ENCODE measurements at regions not wholly inside any gene's neighbourhood (a gene's known extent, or its start where the extent isn't known, plus 50 kb on each side); places are given as distances from the start of the nearest gene placed in this dataset.
A peak's percentile ranks its signal among the peaks of the same experiment; 100 is the strongest.

DNA sequence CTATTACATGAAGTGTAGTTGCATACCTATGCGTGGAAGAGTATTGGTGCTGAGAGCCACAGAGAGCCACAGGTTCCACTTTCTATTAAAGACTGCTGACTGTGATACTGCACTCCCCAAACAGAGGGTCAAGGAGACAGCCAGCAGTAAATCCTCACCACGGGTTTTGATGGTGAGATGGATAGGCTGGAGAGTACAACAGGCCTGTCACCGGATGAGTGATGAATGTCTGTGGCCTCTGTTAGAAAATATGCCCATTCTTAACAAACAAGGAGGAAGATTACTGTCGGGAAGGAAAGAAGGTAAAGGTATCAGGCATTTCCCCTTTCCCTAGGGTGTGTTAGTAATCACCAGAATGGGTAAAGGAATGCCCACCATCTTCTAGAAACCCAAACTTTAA lies 286.5 kb downstream of the ALDH8A1 start (continued):
- TF ChIP-seq, protein P1, sequence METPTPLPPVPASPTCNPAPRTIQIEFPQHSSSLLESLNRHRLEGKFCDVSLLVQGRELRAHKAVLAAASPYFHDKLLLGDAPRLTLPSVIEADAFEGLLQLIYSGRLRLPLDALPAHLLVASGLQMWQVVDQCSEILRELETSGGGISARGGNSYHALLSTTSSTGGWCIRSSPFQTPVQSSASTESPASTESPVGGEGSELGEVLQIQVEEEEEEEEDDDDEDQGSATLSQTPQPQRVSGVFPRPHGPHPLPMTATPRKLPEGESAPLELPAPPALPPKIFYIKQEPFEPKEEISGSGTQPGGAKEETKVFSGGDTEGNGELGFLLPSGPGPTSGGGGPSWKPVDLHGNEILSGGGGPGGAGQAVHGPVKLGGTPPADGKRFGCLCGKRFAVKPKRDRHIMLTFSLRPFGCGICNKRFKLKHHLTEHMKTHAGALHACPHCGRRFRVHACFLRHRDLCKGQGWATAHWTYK (CRISPR knock-in tag; IDR thresholded peaks at IDR 0.05) = peak; percentile 38; the same call in 1 of the 2 replicates
- TF ChIP-seq ZNF583 (CRISPR knock-in tag; IDR thresholded peaks at IDR 0.05) (no peak), FOXA1 (IDR thresholded peaks at IDR 0.05; ENCODE audit: borderline replicate concordance) (no peak), BRD4 (IDR thresholded peaks at IDR 0.05) (no peak)
- TF ChIP-seq, protein P2, sequence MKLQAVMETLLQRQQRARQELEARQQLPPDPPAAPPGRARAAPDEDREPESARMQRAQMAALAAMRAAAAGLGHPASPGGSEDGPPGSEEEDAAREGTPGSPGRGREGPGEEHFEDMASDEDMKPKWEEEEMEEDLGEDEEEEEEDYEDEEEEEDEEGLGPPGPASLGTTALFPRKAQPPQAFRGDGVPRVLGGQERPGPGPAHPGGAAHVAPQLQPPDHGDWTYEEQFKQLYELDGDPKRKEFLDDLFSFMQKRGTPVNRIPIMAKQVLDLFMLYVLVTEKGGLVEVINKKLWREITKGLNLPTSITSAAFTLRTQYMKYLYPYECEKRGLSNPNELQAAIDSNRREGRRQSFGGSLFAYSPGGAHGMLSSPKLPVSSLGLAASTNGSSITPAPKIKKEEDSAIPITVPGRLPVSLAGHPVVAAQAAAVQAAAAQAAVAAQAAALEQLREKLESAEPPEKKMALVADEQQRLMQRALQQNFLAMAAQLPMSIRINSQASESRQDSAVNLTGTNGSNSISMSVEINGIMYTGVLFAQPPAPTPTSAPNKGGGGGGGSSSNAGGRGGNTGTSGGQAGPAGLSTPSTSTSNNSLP (IDR thresholded peaks at IDR 0.05; ENCODE audit: borderline replicate concordance, low read depth, low read length) = no peak
- TF ChIP-seq, protein P3, sequence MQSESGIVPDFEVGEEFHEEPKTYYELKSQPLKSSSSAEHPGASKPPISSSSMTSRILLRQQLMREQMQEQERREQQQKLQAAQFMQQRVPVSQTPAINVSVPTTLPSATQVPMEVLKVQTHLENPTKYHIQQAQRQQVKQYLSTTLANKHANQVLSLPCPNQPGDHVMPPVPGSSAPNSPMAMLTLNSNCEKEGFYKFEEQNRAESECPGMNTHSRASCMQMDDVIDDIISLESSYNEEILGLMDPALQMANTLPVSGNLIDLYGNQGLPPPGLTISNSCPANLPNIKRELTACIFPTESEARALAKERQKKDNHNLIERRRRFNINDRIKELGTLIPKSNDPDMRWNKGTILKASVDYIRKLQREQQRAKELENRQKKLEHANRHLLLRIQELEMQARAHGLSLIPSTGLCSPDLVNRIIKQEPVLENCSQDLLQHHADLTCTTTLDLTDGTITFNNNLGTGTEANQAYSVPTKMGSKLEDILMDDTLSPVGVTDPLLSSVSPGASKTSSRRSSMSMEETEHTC (IDR thresholded peaks at IDR 0.05) = no peak

DNA sequence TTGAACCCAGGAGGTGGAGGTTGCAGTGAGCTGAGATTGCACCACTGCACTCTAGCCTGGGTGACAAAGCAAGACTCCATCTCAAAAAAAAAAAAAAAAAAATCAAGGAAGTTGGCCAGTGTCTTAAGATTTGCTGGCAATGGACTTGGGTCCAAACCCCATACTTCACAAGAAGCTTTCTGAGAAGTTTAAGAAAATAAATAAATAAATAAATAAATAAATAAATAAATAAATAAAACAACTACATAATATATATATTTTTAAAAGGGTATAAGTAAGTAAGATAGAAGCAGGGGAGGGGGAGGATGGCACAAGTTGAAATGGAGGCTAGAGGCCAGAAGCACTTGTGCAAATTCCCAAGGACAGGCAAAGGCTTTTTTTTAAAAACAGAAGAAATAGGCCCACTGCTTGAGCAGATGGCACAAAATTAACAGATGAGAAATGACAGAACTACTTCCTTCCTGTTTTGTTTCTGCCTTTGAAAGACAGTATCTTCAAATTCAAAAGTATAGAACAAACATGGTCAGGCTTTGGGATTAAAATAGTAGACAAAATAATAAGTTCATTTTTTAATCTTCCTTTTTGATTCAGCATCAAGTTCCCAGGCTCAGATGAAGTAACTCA lies 287.7 kb downstream of the ALDH8A1 start:
- peaks cover 4 to 9% of the 10 kb centered on the region in 2 experiments; a peak in 4 of 5 replicates for H3K27me3 ChIP-seq (ENCODE audit: control insufficient read depth in 2 of 2, insufficient read depth in 2 of 2, low read length in 2 of 2)
- H3K9me3 ChIP-seq (replicated peaks; ENCODE audit: control insufficient read depth, insufficient read depth, low read depth, low read length) = no peaks in the 10 kb centered on the region
- no TSS peak for BruUV-seq (replicated peaks)
- no peak for DNase-seq (ENCODE audit: extremely low read depth in 1 of 4, low spot score in 3 of 4)
- no peaks in the 10 kb centered on the region for H3K9me1 ChIP-seq (ENCODE audit: control insufficient read depth, insufficient read depth, low read length)
- no peak overlapping the region for H3K4me2 ChIP-seq (ENCODE audit: insufficient read depth, low read length)
- FAIRE-seq = no peak
- H3K4me3 ChIP-seq = no peak overlapping the region
- H3K79me2 ChIP-seq (ENCODE audit: control insufficient read depth, insufficient read depth, low read length) = no peaks in the 10 kb centered on the region
- ATAC-seq = no peak
- no peaks in the 10 kb centered on the region for H4K20me1 ChIP-seq (replicated peaks; ENCODE audit: control insufficient read depth, insufficient read depth, low read length)
- no peak overlapping the region for H2AFZ ChIP-seq (ENCODE audit: low read depth, low read length)
- intact Hi-C loops (cut with micrococcal nuclease) (no loop called here), in situ Hi-C loops (cut with MboI) (no loop called here)
- H3K27ac ChIP-seq (ENCODE audit: extremely low read depth, low read depth, low read length) = no peak overlapping the region
- H3K36me3 ChIP-seq (ENCODE audit: control insufficient read depth, insufficient read depth, low read length) = no peaks in the 10 kb centered on the region
- H3K4me1 ChIP-seq (replicated peaks in 1 of 2; ENCODE audit: control insufficient read depth in 2 of 2, insufficient read depth in 2 of 2, low read length in 2 of 2) = no peaks in the 10 kb centered on the region
- ChIA-PET CTCF (ENCODE audit: low intra/inter-chr PET ratio) (no interaction called here), POLR2A (no interaction called here)
- H3K9ac ChIP-seq (ENCODE audit: insufficient read depth in 1 of 2, low read depth in 2 of 2, low read length in 2 of 2) = no peak overlapping the region
- no peak for TF ChIP-seq NFIX (CRISPR knock-in tag; IDR thresholded peaks at IDR 0.05; ENCODE audit: low read depth)
- TF ChIP-seq, protein P4, sequence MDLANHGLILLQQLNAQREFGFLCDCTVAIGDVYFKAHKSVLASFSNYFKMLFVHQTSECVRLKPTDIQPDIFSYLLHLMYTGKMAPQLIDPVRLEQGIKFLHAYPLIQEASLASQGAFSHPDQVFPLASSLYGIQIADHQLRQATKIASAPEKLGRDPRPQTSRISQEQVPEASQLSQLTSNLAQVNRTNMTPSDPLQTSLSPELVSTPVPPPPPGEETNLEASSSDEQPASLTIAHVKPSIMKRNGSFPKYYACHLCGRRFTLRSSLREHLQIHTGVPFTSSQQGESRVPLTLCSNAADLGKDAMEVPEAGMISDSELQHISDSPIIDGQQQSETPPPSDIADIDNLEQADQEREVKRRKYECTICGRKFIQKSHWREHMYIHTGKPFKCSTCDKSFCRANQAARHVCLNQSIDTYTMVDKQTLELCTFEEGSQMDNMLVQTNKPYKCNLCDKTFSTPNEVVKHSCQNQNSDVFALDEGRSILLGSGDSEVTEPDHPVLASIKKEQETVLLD (IDR thresholded peaks at IDR 0.05) = no peak
- TF ChIP-seq, protein P5, sequence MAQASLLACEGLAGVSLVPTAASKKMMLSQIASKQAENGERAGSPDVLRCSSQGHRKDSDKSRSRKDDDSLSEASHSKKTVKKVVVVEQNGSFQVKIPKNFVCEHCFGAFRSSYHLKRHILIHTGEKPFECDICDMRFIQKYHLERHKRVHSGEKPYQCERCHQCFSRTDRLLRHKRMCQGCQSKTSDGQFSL (CRISPR knock-in tag; IDR thresholded peaks at IDR 0.05) = no peak
- TF ChIP-seq, protein P5 (tag; IDR thresholded peaks at IDR 0.05) = no peak
